ENCODE measurements at regions not wholly inside any gene's neighbourhood (a gene's known extent, or its start where the extent isn't known, plus 50 kb on each side); places are given as distances from the start of the nearest gene placed in this dataset.
A peak's percentile ranks its signal among the peaks of the same experiment; 100 is the strongest.
"Not testable (repeated sequence)": the region's sequence is repeated elsewhere in the genome, so short reads cannot be mapped to it uniquely, and the experiment has no call there.

GRCh38 chr1:209196140-209196539, 387.4 kb upstream of the CAMK1G start:
- H3K4me3 Mint-ChIP-seq (ENCODE audit: unreplicated experiment): no peak overlapping the region
- Histone ChIP-seq H3K4me2 (ENCODE audit: low read length) (no peak overlapping the region), H3K27ac (ENCODE audit: low read depth, low read length) (no peak overlapping the region), H3K36me3 (ENCODE audit: insufficient read depth, low read length) (no peaks in the 10 kb centered on the region), H3K79me2 (ENCODE audit: insufficient read depth, low read length) (no peaks in the 10 kb centered on the region), H2AFZ (ENCODE audit: low read depth, low read length) (no peak overlapping the region), H3K9ac (ENCODE audit: low read length) (no peak overlapping the region), H3K9me3 (ENCODE audit: insufficient read depth, low read depth, low read length) (peaks cover 6% of the 10 kb centered on the region), H3K4me1 (ENCODE audit: insufficient read depth, low read length) (no peaks in the 10 kb centered on the region), H3K27me3 (ENCODE audit: insufficient read depth, low read length) (no peaks in the 10 kb centered on the region), H3K4me3 (ENCODE audit: insufficient read depth, low read depth, low read length) (no peak overlapping the region), H4K20me1 (ENCODE audit: insufficient read depth, low read length) (no peaks in the 10 kb centered on the region)
- FAIRE-seq (no peak), DNase-seq (ENCODE audit: low read depth) (no peak)
- peaks cover 11% of the 10 kb centered on the region for H3K9me3 Mint-ChIP-seq (ENCODE audit: unreplicated experiment)
- TF ChIP-seq CTCF (IDR thresholded peaks at IDR 0.05; ENCODE audit: insufficient read depth, low read depth, low read length): no peak
- TF ChIP-seq EZH2 (IDR thresholded peaks at IDR 0.05; ENCODE audit: insufficient read depth, low read length): no peak
- peaks cover 2% of the 10 kb centered on the region for H3K36me3 Mint-ChIP-seq (ENCODE audit: low read depth, unreplicated experiment)
- no peaks in the 10 kb centered on the region for H3K27me3 Mint-ChIP-seq (ENCODE audit: low read depth, unreplicated experiment)
- H3K4me1 Mint-ChIP-seq (ENCODE audit: low read depth, unreplicated experiment): no peaks in the 10 kb centered on the region
- no peak overlapping the region for H3K27ac Mint-ChIP-seq (ENCODE audit: unreplicated experiment)

- no peak overlapping the region for H3K9ac ChIP-seq (ENCODE audit: low read length)
- FAIRE-seq (no peak), DNase-seq (ENCODE audit: low read depth) (no peak)
- no peak overlapping the region for H3K27ac ChIP-seq (ENCODE audit: low read depth, low read length)
- Mint-ChIP-seq H3K36me3 (ENCODE audit: low read depth, unreplicated experiment) (peaks cover 2% of the 10 kb centered on the region), H3K4me1 (ENCODE audit: low read depth, unreplicated experiment) (no peaks in the 10 kb centered on the region), H3K4me3 (ENCODE audit: unreplicated experiment) (no peak overlapping the region), H3K27ac (ENCODE audit: unreplicated experiment) (no peak overlapping the region), H3K27me3 (ENCODE audit: low read depth, unreplicated experiment) (peaks cover 2% of the 10 kb centered on the region), H3K9me3 (ENCODE audit: unreplicated experiment) (peaks cover 11% of the 10 kb centered on the region)
- no peaks in the 10 kb centered on the region for H3K4me1 ChIP-seq (ENCODE audit: insufficient read depth, low read length)
- peak overlapping the region; percentile 36 for H3K4me2 ChIP-seq (ENCODE audit: low read length)
- no peaks in the 10 kb centered on the region for H3K36me3 ChIP-seq (ENCODE audit: insufficient read depth, low read length)
- no peak for TF ChIP-seq EZH2 (IDR thresholded peaks at IDR 0.05; ENCODE audit: insufficient read depth, low read length)
- TF ChIP-seq CTCF (IDR thresholded peaks at IDR 0.05; ENCODE audit: insufficient read depth, low read depth, low read length): no peak
- no peaks in the 10 kb centered on the region for H4K20me1 ChIP-seq (ENCODE audit: insufficient read depth, low read length)
- peaks cover 6% of the 10 kb centered on the region for H3K9me3 ChIP-seq (ENCODE audit: insufficient read depth, low read depth, low read length)
- H3K4me3 ChIP-seq (ENCODE audit: insufficient read depth, low read depth, low read length): no peak overlapping the region
- H2AFZ ChIP-seq (ENCODE audit: low read depth, low read length): peak overlapping the region; percentile 31
- H3K27me3 ChIP-seq (ENCODE audit: insufficient read depth, low read length): no peaks in the 10 kb centered on the region
- no peaks in the 10 kb centered on the region for H3K79me2 ChIP-seq (ENCODE audit: insufficient read depth, low read length)
These were observed 384.4 kb upstream of the CAMK1G start for GRCh38 chr1:209198961-209199750.

- Mint-ChIP-seq H3K9me3 (ENCODE audit: unreplicated experiment) (peaks cover 11% of the 10 kb centered on the region), H3K4me3 (ENCODE audit: unreplicated experiment) (no peak overlapping the region), H3K36me3 (ENCODE audit: low read depth, unreplicated experiment) (peaks cover 2% of the 10 kb centered on the region), H3K4me1 (ENCODE audit: low read depth, unreplicated experiment) (no peaks in the 10 kb centered on the region), H3K27me3 (ENCODE audit: low read depth, unreplicated experiment) (peaks cover 8% of the 10 kb centered on the region), H3K27ac (ENCODE audit: unreplicated experiment) (no peak overlapping the region)
- Histone ChIP-seq H3K9ac (ENCODE audit: low read length) (no peak overlapping the region), H3K36me3 (ENCODE audit: insufficient read depth, low read length) (no peaks in the 10 kb centered on the region), H3K9me3 (ENCODE audit: insufficient read depth, low read depth, low read length) (peaks cover 6% of the 10 kb centered on the region), H3K27ac (ENCODE audit: low read depth, low read length) (no peak overlapping the region), H3K27me3 (ENCODE audit: insufficient read depth, low read length) (no peaks in the 10 kb centered on the region), H3K4me2 (ENCODE audit: low read length) (peak overlapping the region; percentile 36), H3K79me2 (ENCODE audit: insufficient read depth, low read length) (no peaks in the 10 kb centered on the region), H2AFZ (ENCODE audit: low read depth, low read length) (peak overlapping the region; percentile 31), H3K4me1 (ENCODE audit: insufficient read depth, low read length) (no peaks in the 10 kb centered on the region), H3K4me3 (ENCODE audit: insufficient read depth, low read depth, low read length) (no peak overlapping the region), H4K20me1 (ENCODE audit: insufficient read depth, low read length) (no peaks in the 10 kb centered on the region)
- TF ChIP-seq EZH2 (IDR thresholded peaks at IDR 0.05; ENCODE audit: insufficient read depth, low read length) (no peak), CTCF (IDR thresholded peaks at IDR 0.05; ENCODE audit: insufficient read depth, low read depth, low read length) (no peak)
- no peak for FAIRE-seq
- no peak for DNase-seq (ENCODE audit: low read depth)
These were observed 383.7 kb upstream of the CAMK1G start for GRCh38 chr1:209199822-209200221.

GRCh38 chr1:209202321-209202720, 381.2 kb upstream of the CAMK1G start:
- not testable (repeated sequence) for H3K4me1 ChIP-seq (ENCODE audit: insufficient read depth, low read length); H3K9ac ChIP-seq (ENCODE audit: low read length); H3K79me2 ChIP-seq (ENCODE audit: insufficient read depth, low read length); H3K9me3 ChIP-seq (ENCODE audit: insufficient read depth, low read depth, low read length); H3K4me2 ChIP-seq (ENCODE audit: low read length); H3K4me1 Mint-ChIP-seq (ENCODE audit: low read depth, unreplicated experiment); FAIRE-seq; H3K9me3 Mint-ChIP-seq (ENCODE audit: unreplicated experiment); DNase-seq (ENCODE audit: low read depth); H3K27me3 ChIP-seq (ENCODE audit: insufficient read depth, low read length); H4K20me1 ChIP-seq (ENCODE audit: insufficient read depth, low read length); H3K4me3 ChIP-seq (ENCODE audit: insufficient read depth, low read depth, low read length); H3K27ac ChIP-seq (ENCODE audit: low read depth, low read length); H3K36me3 Mint-ChIP-seq (ENCODE audit: low read depth, unreplicated experiment); H3K27ac Mint-ChIP-seq (ENCODE audit: unreplicated experiment); H2AFZ ChIP-seq (ENCODE audit: low read depth, low read length); H3K4me3 Mint-ChIP-seq (ENCODE audit: unreplicated experiment); H3K36me3 ChIP-seq (ENCODE audit: insufficient read depth, low read length)
- H3K27me3 Mint-ChIP-seq (ENCODE audit: low read depth, unreplicated experiment): peaks cover 18% of the 10 kb centered on the region
